Cerebellar cortex (tissue), 1 donor: ENCODE measurements at regions not wholly inside any gene's neighbourhood (a gene's known extent, or its start where the extent isn't known, plus 50 kb on each side); places are given as distances from the start of the nearest gene placed in this dataset.

ENCODE experiments used
- DNase-seq: peaks from one replicate; pipeline ENCODE4 v3.0.0-alpha.2; 2015; ENCODE audit warnings: low spot score

- no peak for DNase-seq
Observed at GRCh38 chr3:22893101-22893500, 310.0 kb upstream of the UBE2E2 start.

- no peak for DNase-seq
Observed at GRCh38 chr3:22893644-22894325, 309.3 kb upstream of the UBE2E2 start.

GRCh38 chr3:22894865-22895264 is 308.3 kb upstream of the UBE2E2 start:
- DNase-seq = no peak

- DNase-seq = no peak
Observed at GRCh38 chr3:22895671-22896070, 307.5 kb upstream of the UBE2E2 start.

GRCh38 chr3:22898558-22898957 is 304.6 kb upstream of the UBE2E2 start:
- no peak for DNase-seq

GRCh38 chr3:22899441-22899840 is 303.7 kb upstream of the UBE2E2 start:
- no peak for DNase-seq

GRCh38 chr3:22900296-22900695 is 302.8 kb upstream of the UBE2E2 start:
- DNase-seq = no peak

- no peak for DNase-seq
Observed at GRCh38 chr3:22901684-22902083, 301.4 kb upstream of the UBE2E2 start.

- DNase-seq = no peak
Observed at GRCh38 chr3:22907161-22907780, 295.9 kb upstream of the UBE2E2 start.

- DNase-seq = no peak
Observed at GRCh38 chr3:22907796-22908195, 295.3 kb upstream of the UBE2E2 start.

- DNase-seq = peak; percentile 61
Observed at GRCh38 chr3:22908989-22909507, 294.1 kb upstream of the UBE2E2 start.

- no peak for DNase-seq
Observed at GRCh38 chr3:22916933-22917332, 286.2 kb upstream of the UBE2E2 start.

- no peak for DNase-seq
Observed at GRCh38 chr3:22920006-22920405, 283.1 kb upstream of the UBE2E2 start.

GRCh38 chr3:22922317-22922716 is 280.8 kb upstream of the UBE2E2 start:
- DNase-seq = no peak

- DNase-seq = no peak
Observed at GRCh38 chr3:22923711-22924110, 279.4 kb upstream of the UBE2E2 start.

- peak; percentile 10 for DNase-seq
Observed at GRCh38 chr3:22928216-22929110, 274.7 kb upstream of the UBE2E2 start.

- DNase-seq = no peak
Observed at GRCh38 chr3:22933051-22933840, 269.9 kb upstream of the UBE2E2 start.

GRCh38 chr3:22933841-22934116 is 269.3 kb upstream of the UBE2E2 start:
- DNase-seq = no peak

GRCh38 chr3:22935040-22935439 is 268.1 kb upstream of the UBE2E2 start:
- DNase-seq = no peak

- no peak for DNase-seq
Observed at GRCh38 chr3:22937536-22937935, 265.6 kb upstream of the UBE2E2 start.

- no peak for DNase-seq
Observed at GRCh38 chr3:22938739-22939138, 264.4 kb upstream of the UBE2E2 start.

- no peak for DNase-seq
Observed at GRCh38 chr3:22939349-22939748, 263.8 kb upstream of the UBE2E2 start.
